BJ (cell line): ENCODE measurements at regions not wholly inside any gene's neighbourhood (a gene's known extent, or its start where the extent isn't known, plus 50 kb on each side); places are given as distances from the start of the nearest gene placed in this dataset.

Experiments used
- CTCF ChIA-PET: fragments of 350-600 bp; formaldehyde crosslinking; extraction: SDS; loops from one replicate; lab custom pipeline; 2021; ENCODE audit warnings: antibody characterized with exemption, inconsistent platforms; lab: Yijun Ruan, JAX
- POLR2A ChIA-PET: fragments of 300-600 bp; sonication (Branson Sonifier 250); formaldehyde crosslinking; extraction: SDS; loops from one replicate; lab custom pipeline; 2021; ENCODE audit warnings: antibody characterized with exemption; lab: Charles Lee
- DNase-seq: peaks from one replicate; pipeline ENCODE4 v3.0.0-alpha.2; 2011; ENCODE audit warnings: low read depth
- H3K27me3 ChIP-seq: 2 replicates; pipeline ENCODE4 v1.6.0; 2011; ENCODE audit warnings: low read length; ENCODE audit not compliant: control insufficient read depth, insufficient read depth
- H3K36me3 ChIP-seq: 2 replicates; pipeline ENCODE4 v1.5.1; 2011; ENCODE audit warnings: low read length; ENCODE audit not compliant: control insufficient read depth, insufficient read depth
- H3K4me3 ChIP-seq: 2 replicates; pipeline ENCODE4 v1.5.1; 2011; ENCODE audit warnings: low read depth, mild to moderate bottlenecking, control low read depth, low read length
- TF ChIP-seq, protein P1 (sequence below): IDR thresholded peaks from 2 replicates; pipeline ENCODE4 v1.5.1; 2011; ENCODE audit warnings: low read depth, mild to moderate bottlenecking, control low read depth, inconsistent platforms, low read length, moderate library complexity; ENCODE audit not compliant: insufficient read depth

- POLR2A ChIA-PET: no interaction called here
- TF ChIP-seq, protein P1, sequence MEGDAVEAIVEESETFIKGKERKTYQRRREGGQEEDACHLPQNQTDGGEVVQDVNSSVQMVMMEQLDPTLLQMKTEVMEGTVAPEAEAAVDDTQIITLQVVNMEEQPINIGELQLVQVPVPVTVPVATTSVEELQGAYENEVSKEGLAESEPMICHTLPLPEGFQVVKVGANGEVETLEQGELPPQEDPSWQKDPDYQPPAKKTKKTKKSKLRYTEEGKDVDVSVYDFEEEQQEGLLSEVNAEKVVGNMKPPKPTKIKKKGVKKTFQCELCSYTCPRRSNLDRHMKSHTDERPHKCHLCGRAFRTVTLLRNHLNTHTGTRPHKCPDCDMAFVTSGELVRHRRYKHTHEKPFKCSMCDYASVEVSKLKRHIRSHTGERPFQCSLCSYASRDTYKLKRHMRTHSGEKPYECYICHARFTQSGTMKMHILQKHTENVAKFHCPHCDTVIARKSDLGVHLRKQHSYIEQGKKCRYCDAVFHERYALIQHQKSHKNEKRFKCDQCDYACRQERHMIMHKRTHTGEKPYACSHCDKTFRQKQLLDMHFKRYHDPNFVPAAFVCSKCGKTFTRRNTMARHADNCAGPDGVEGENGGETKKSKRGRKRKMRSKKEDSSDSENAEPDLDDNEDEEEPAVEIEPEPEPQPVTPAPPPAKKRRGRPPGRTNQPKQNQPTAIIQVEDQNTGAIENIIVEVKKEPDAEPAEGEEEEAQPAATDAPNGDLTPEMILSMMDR: no peak
- no peak overlapping the region for H3K4me3 ChIP-seq
- H3K36me3 ChIP-seq: no peaks in the 10 kb centered on the region
- peaks cover 5% of the 10 kb centered on the region for H3K27me3 ChIP-seq
- CTCF ChIA-PET: interaction anchor here (0.6 to 3.4 kb wide), 5 partner anchors 22 to 391 kb away, joined by 3 to 16 read pairs (median 3); no protein-coding TSS in a partner anchor
- DNase-seq: no peak
Observed at GRCh38 chr14:101705733-101706508, 55.6 kb upstream of the PPP2R5C start.

GRCh38 chr14:101706509-101707067, 54.9 kb upstream of the PPP2R5C start:
- Histone ChIP-seq H3K36me3 (no peaks in the 10 kb centered on the region), H3K4me3 (no peak overlapping the region), H3K27me3 (peaks cover 6% of the 10 kb centered on the region)
- TF ChIP-seq, protein P1: no peak
- CTCF ChIA-PET: interaction anchor here (0.6 to 3.4 kb wide), 22 partner anchors 9 to 392 kb away, joined by 3 to 16 read pairs (median 4); no protein-coding TSS in a partner anchor
- POLR2A ChIA-PET: no interaction called here
- no peak for DNase-seq

DNA sequence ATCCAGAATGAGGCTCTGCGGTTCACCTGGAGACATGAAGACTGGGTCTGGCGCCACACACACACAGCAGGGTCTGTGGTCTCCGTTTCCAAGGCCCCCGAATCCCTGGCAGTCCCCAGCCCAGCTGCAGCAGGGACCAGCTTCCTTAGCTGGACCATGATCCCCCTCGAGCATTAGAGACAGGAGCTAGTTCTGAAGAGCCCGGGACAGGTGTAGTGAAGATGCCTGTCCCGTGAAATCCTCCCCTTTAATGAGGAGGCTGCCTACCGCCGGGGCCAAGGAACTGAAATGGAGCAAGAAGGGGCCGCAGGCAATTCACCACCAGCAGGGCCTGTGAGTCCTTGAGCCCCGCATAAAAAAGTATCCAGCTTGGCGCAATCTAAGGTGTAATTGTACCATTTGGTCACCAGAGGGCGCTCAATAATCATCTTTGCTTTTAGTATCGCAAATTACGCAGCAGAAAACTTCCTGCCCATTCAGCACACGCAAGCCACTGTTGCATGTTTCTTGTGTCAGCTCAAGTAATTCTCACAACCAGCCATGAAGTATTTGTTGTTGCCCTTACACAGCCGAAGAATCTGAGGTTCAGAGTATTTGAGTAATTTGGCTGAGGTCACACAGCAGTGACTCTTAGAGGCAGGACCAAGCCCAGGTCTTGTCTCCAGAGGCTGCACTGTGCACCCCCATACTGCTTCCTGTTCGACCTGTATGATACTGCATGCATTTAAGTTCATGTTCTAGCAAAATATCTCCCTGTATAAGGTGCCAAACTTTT, 54.3 kb upstream of the PPP2R5C start:
- ChIA-PET CTCF (interaction anchor here (0.6 to 3.4 kb wide), 25 partner anchors 9 to 391 kb away, joined by 3 to 16 read pairs (median 4); no protein-coding TSS in a partner anchor), POLR2A (no interaction called here)
- H3K36me3 ChIP-seq: no peaks in the 10 kb centered on the region
- TF ChIP-seq, protein P1: peak; percentile 72
- H3K27me3 ChIP-seq: peaks cover 6% of the 10 kb centered on the region
- H3K4me3 ChIP-seq: no peak overlapping the region
- DNase-seq: no peak

GRCh38 chr14:101707863-101708620, 53.5 kb upstream of the PPP2R5C start:
- Histone ChIP-seq H3K36me3 (no peaks in the 10 kb centered on the region), H3K27me3 (peaks cover 6% of the 10 kb centered on the region), H3K4me3 (no peak overlapping the region)
- ChIA-PET CTCF (interaction anchor here (0.8 to 3.4 kb wide), 15 partner anchors 8 to 388 kb away, joined by 3 to 16 read pairs (median 5); no protein-coding TSS in a partner anchor), POLR2A (no interaction called here)
- TF ChIP-seq, protein P1: no peak
- no peak for DNase-seq
